Right atrium auricular region (tissue), 2 donors: ENCODE measurements at regions not wholly inside any gene's neighbourhood (a gene's known extent, or its start where the extent isn't known, plus 50 kb on each side); places are given as distances from the start of the nearest gene placed in this dataset.

Source experiments
- DNase-seq: peaks from one replicate; pipeline ENCODE4 v3.0.0-alpha.2; 2019; ENCODE audit warnings: low spot score
- H3K27ac ChIP-seq, 2 donors: fragments of 200-600 bp; sonication (generic); 1 replicate in 1 of 2; 2 replicates in 1 of 2; pipeline ENCODE4 v1.5.1; 2016 to 2019
- H3K27me3 ChIP-seq, 2 donors: fragments of 200-600 bp; sonication (generic); one replicate each; pipeline versions ENCODE4 v1.5.1 to v1.6.0; 2017 to 2019
- H3K36me3 ChIP-seq: fragments of 200-600 bp; sonication (generic); one replicate; pipeline ENCODE4 v1.5.1; 2016
- H3K4me1 ChIP-seq, 2 donors: fragments of 200-600 bp; sonication (generic); one replicate each; pipeline versions ENCODE4 v1.5.1 to v1.6.0; 2017 to 2019
- H3K4me3 ChIP-seq, 2 donors: fragments of 200-600 bp; sonication (generic); 1 replicate in 1 of 2; 2 replicates in 1 of 2; pipeline ENCODE4 v1.5.1; 2017 to 2019; ENCODE audit warnings: mild to moderate bottlenecking in 1 of 2, moderate library complexity in 1 of 2
- H3K9me3 ChIP-seq, 2 donors: fragments of 200-600 bp; sonication (generic); one replicate each; pipeline ENCODE4 v1.5.1; 2019
- TF ChIP-seq, protein P1 (sequence below), 2 donors: fragments of 200-600 bp; sonication (generic); IDR thresholded peaks; one replicate each; pipeline ENCODE4 v1.5.1; 2019; ENCODE audit warnings: antibody characterized with exemption in 2 of 2

DNA sequence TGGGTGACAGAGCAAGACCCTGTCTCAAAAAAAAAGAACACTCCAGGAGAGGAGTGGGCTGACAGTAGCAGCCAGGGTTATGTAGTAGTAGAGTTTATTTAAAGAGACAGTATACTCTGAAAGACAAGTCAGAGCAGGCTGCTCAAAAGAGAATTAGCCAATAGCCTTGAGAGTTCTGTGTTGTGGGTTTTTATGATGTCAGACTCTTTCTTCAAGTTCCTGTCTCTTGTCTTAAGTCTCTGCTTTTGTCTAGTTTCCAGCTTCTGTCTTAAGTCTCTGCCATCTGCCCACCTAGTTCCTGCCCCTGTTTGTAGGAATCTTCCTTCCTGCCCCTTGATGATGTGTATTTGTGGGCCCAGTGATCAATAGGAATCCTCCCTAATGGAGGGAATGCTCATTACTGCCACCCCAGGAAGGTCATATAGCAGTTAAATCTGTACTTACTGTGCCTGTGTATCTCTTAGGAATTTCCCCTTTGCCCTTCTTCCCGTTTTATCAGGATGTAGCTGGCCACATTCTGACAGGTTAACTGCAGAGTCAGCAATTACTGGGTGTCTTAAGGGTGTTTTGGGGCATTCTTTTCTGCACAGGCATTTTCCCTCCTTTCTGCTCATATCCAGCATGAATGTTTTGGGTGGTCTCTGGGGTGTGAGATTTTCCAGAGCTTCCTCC is 580.5 kb upstream of the SGCD start:
- no peaks in the 10 kb centered on the region for H3K27me3 ChIP-seq
- H3K4me1 ChIP-seq = no peaks in the 10 kb centered on the region
- no peak overlapping the region for H3K4me3 ChIP-seq
- no peak for DNase-seq
- H3K27ac ChIP-seq = no peak overlapping the region
- no peaks in the 10 kb centered on the region for H3K9me3 ChIP-seq
- no peaks in the 10 kb centered on the region for H3K36me3 ChIP-seq
- TF ChIP-seq, protein P1, sequence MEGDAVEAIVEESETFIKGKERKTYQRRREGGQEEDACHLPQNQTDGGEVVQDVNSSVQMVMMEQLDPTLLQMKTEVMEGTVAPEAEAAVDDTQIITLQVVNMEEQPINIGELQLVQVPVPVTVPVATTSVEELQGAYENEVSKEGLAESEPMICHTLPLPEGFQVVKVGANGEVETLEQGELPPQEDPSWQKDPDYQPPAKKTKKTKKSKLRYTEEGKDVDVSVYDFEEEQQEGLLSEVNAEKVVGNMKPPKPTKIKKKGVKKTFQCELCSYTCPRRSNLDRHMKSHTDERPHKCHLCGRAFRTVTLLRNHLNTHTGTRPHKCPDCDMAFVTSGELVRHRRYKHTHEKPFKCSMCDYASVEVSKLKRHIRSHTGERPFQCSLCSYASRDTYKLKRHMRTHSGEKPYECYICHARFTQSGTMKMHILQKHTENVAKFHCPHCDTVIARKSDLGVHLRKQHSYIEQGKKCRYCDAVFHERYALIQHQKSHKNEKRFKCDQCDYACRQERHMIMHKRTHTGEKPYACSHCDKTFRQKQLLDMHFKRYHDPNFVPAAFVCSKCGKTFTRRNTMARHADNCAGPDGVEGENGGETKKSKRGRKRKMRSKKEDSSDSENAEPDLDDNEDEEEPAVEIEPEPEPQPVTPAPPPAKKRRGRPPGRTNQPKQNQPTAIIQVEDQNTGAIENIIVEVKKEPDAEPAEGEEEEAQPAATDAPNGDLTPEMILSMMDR (IDR thresholded peaks at IDR 0.05) = no peak

DNA sequence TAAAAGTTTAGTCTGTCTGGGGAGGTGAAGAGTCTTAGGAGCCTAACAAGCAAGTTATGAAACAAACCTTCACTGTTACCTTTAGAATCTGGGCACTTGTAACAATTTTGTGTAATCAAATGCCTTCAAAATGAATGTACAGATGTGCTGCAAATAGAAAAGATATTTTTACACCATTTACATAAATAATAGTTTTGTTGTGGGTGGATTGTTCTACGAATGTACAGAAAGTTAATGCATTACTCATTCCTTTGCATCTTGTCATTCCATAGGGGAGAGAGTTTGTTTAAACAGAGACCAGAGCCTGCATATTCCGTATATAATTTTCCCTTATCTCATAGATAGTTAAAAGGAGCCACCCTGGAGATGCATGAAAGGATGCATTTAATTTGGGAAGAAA is 576.9 kb upstream of the SGCD start:
- no peaks in the 10 kb centered on the region for H3K27me3 ChIP-seq
- DNase-seq = no peak
- H3K9me3 ChIP-seq = no peaks in the 10 kb centered on the region
- no peak overlapping the region for H3K4me3 ChIP-seq
- H3K27ac ChIP-seq = no peak overlapping the region
- H3K36me3 ChIP-seq = no peaks in the 10 kb centered on the region
- TF ChIP-seq, protein P1 (IDR thresholded peaks at IDR 0.05) = no peak
- H3K4me1 ChIP-seq = peaks cover 0 to 8% of the 10 kb centered on the region in 2 donors

DNA sequence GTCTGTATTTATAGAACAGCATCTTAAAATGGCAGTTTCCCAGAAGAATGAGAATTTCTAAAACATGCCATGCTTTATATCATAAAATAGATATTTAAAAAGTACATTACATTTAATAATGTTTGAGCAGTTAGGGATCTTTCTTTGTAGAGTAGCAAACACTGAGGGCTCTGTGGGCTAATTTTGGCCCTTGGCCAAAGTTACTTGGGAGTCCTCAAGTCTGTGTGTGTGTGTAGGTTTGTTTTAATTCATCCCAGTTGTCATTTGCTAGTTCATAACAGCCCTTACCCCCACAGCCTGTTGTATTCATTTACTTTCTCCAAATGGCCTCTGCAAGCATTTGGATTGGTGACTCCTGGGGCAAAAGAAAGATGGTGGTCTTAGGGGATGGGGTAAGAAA is 576.4 kb upstream of the SGCD start:
- TF ChIP-seq, protein P1 (IDR thresholded peaks at IDR 0.05) = no peak
- no peaks in the 10 kb centered on the region for H3K27me3 ChIP-seq
- no peak overlapping the region for H3K27ac ChIP-seq
- H3K4me3 ChIP-seq = no peak overlapping the region
- peaks cover 0 to 8% of the 10 kb centered on the region in 2 donors for H3K4me1 ChIP-seq
- no peaks in the 10 kb centered on the region for H3K36me3 ChIP-seq
- H3K9me3 ChIP-seq = no peaks in the 10 kb centered on the region
- DNase-seq = no peak

DNA sequence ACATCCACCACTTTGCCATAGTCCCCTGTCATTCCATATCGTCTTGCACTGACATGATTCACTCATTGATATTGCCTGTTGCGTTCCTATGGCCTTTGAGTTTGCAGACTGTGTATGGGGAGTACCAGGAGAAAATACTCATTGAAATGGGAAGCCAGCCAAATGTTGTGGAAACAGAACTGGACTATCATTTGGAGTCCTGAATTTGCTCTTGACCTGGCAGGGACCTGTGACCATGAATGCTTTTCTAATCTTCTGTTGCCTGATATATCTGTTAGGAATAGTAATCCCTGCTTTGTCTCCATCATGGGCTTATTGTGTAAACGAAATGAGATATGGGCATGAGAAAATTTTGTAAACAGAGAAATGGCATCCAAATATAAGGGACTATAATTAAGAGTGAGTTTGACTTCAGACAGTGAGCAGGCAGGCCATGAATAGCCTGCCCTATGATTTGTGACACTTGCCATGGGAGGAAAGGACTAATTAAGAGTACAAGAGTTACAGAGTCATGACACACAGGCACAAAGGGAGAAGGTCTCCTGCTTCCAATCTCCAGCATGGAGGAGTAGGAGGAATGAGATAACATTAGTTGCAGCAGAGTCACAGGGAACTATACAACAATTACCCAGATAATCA is 572.9 kb upstream of the SGCD start:
- H3K4me3 ChIP-seq = no peak overlapping the region
- H3K9me3 ChIP-seq = no peaks in the 10 kb centered on the region
- H3K27me3 ChIP-seq = no peaks in the 10 kb centered on the region
- DNase-seq = no peak
- H3K36me3 ChIP-seq = no peaks in the 10 kb centered on the region
- peak overlapping the region in 1 of 2 donors; percentile 59 for H3K27ac ChIP-seq
- TF ChIP-seq, protein P1 (IDR thresholded peaks at IDR 0.05) = no peak
- H3K4me1 ChIP-seq = peaks cover 0 to 8% of the 10 kb centered on the region in 2 donors

DNA sequence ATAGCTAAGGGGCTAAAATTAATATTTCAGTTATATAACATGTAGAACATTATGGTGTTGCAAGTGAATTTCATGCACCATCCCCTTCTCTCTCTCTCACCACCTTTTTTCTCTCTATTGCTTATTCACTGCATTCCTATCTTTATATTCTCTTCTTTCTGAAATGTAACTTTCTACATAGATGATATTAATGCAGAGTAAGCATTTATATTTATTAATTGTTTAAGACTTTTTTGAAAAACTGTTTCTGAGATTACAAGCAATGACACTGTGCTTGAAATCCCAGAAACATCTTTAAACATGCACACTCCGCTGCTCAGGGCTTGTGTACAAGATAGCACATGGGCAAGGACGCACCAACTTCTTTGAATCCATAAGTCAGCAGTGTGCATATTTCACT is 567.7 kb upstream of the SGCD start:
- TF ChIP-seq, protein P1 (IDR thresholded peaks at IDR 0.05) = no peak
- H3K4me1 ChIP-seq = peaks cover 0 to 9% of the 10 kb centered on the region in 2 donors
- H3K27me3 ChIP-seq = no peaks in the 10 kb centered on the region
- no peaks in the 10 kb centered on the region for H3K36me3 ChIP-seq
- no peak for DNase-seq
- H3K4me3 ChIP-seq = no peak overlapping the region
- no peaks in the 10 kb centered on the region for H3K9me3 ChIP-seq
- H3K27ac ChIP-seq = no peak overlapping the region
